Coronary artery (tissue), 2 donors: ENCODE measurements at regions not wholly inside any gene's neighbourhood (a gene's known extent, or its start where the extent isn't known, plus 50 kb on each side); places are given as distances from the start of the nearest gene placed in this dataset.

Experiments
- DNase-seq: peaks from one replicate; pipeline ENCODE4 v3.0.0-alpha.2; 2017; ENCODE audit warnings: low spot score
- H3K27ac ChIP-seq, 2 donors: fragments of 200-600 bp; sonication (generic); one replicate each; pipeline ENCODE4 v1.5.1; 2016 to 2019
- H3K4me3 ChIP-seq: fragments of 200-600 bp; sonication (generic); 2 replicates; pipeline ENCODE4 v1.5.1; 2016; ENCODE audit warnings: mild to moderate bottlenecking, moderate library complexity
- TF ChIP-seq, protein P1 (sequence below): fragments of 200-600 bp; sonication (generic); IDR thresholded peaks from one replicate; pipeline ENCODE4 v1.5.1; 2019; ENCODE audit warnings: antibody characterized with exemption

- Histone ChIP-seq H3K27ac (no peak overlapping the region), H3K4me3 (no peak overlapping the region)
- DNase-seq: no peak
- TF ChIP-seq, protein P1, sequence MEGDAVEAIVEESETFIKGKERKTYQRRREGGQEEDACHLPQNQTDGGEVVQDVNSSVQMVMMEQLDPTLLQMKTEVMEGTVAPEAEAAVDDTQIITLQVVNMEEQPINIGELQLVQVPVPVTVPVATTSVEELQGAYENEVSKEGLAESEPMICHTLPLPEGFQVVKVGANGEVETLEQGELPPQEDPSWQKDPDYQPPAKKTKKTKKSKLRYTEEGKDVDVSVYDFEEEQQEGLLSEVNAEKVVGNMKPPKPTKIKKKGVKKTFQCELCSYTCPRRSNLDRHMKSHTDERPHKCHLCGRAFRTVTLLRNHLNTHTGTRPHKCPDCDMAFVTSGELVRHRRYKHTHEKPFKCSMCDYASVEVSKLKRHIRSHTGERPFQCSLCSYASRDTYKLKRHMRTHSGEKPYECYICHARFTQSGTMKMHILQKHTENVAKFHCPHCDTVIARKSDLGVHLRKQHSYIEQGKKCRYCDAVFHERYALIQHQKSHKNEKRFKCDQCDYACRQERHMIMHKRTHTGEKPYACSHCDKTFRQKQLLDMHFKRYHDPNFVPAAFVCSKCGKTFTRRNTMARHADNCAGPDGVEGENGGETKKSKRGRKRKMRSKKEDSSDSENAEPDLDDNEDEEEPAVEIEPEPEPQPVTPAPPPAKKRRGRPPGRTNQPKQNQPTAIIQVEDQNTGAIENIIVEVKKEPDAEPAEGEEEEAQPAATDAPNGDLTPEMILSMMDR: no peak
Measured at GRCh38 chr3:17941152-17941551, 198.7 kb upstream of the TBC1D5 start.

GRCh38 chr3:17939157-17939556, 196.7 kb upstream of the TBC1D5 start:
- Histone ChIP-seq H3K27ac (no peak overlapping the region), H3K4me3 (no peak overlapping the region)
- TF ChIP-seq, protein P1: no peak
- no peak for DNase-seq

DNA sequence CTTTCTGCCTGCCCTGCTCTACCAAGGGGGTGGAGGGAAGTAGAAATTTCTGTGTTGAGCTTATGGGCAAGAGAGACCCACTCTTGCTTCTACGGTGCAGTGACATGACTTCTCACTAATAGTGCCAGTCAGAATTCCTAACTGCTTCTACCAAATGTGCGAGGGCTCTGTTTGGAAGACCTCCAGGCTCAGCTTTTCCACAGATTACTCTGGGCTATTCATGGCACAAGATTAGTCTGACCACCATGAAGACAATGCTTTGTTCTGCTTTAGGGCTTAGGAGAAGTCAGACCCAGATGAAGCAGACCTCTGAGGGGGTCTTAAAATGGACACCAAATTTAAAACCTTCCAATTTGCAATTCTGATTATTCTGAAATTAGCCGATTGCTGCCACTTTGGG, 195.9 kb upstream of the TBC1D5 start:
- no peak for DNase-seq
- no peak overlapping the region for H3K4me3 ChIP-seq
- TF ChIP-seq, protein P1: no peak
- H3K27ac ChIP-seq: no peak overlapping the region

GRCh38 chr3:17936736-17937480, 194.5 kb upstream of the TBC1D5 start:
- TF ChIP-seq, protein P1: no peak
- Histone ChIP-seq H3K4me3 (no peak overlapping the region), H3K27ac (no peak overlapping the region)
- DNase-seq: no peak

DNA sequence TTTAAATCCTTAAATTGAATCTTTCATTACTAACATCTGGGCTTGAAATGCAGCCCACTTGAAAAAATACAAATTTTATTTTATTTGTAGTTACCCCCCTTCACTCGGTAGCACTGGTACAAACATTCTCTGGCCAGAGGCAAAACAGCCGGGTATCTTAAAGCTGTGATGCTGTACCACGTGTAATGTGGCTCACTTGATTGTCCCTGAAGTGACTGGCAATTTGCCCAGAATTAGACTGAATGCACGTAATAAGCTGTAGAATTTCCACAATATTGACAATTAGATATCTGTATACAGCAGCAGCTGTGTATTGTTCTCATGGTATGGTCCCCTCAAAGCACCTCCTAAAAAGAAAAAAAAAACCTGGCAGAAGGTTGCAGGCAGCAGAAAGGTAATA, 192.8 kb upstream of the TBC1D5 start:
- TF ChIP-seq, protein P1: no peak
- Histone ChIP-seq H3K27ac (no peak overlapping the region), H3K4me3 (no peak overlapping the region)
- DNase-seq: no peak

- Histone ChIP-seq H3K4me3 (no peak overlapping the region), H3K27ac (no peak overlapping the region)
- no peak for DNase-seq
- TF ChIP-seq, protein P1: no peak
Measured at GRCh38 chr3:17932136-17932771, 189.8 kb upstream of the TBC1D5 start.

- DNase-seq: no peak
- Histone ChIP-seq H3K4me3 (no peak overlapping the region), H3K27ac (no peak overlapping the region)
- TF ChIP-seq, protein P1: no peak
Measured at GRCh38 chr3:17931131-17931530, 188.7 kb upstream of the TBC1D5 start.
